Osteoblast (primary cell): ENCODE measurements at regions not wholly inside any gene's neighbourhood (a gene's known extent, or its start where the extent isn't known, plus 50 kb on each side); places are given as distances from the start of the nearest gene placed in this dataset.

Experiments
- DNase-seq: peaks from one replicate; pipeline ENCODE4 v3.0.0; 2011; ENCODE audit warnings: low spot score, mixed read lengths; ENCODE audit not compliant: insufficient read length; ENCODE audit errors: missing footprints
- H2AFZ ChIP-seq: 2 replicates; pipeline ENCODE4 v1.6.0; 2011; ENCODE audit warnings: mild to moderate bottlenecking, low read length
- H3K27ac ChIP-seq: 2 replicates; pipeline ENCODE4 v1.5.1; 2011; ENCODE audit warnings: mild to moderate bottlenecking, low read depth, low read length, moderate library complexity
- H3K27me3 ChIP-seq: 2 replicates; pipeline ENCODE4 v1.6.0; 2012; ENCODE audit warnings: mild to moderate bottlenecking, control low read depth, inconsistent platforms, low read length, moderate library complexity; ENCODE audit not compliant: insufficient read depth
- H3K36me3 ChIP-seq: 2 replicates; pipeline ENCODE4 v1.5.1; 2011; ENCODE audit warnings: mild to moderate bottlenecking, low read length, control low read depth, moderate library complexity; ENCODE audit not compliant: insufficient read depth
- H3K4me1 ChIP-seq: 2 replicates; pipeline ENCODE4 v1.5.1; 2011; ENCODE audit warnings: mild to moderate bottlenecking, low read length, control low read depth, moderate library complexity; ENCODE audit not compliant: insufficient read depth
- H3K4me2 ChIP-seq: 2 replicates; pipeline ENCODE4 v1.6.0; 2011; ENCODE audit warnings: mild to moderate bottlenecking, low read length; ENCODE audit not compliant: insufficient read depth
- H3K4me3 ChIP-seq: fragments of 200-600 bp; sonication (generic); 3 replicates; pipeline ENCODE4 v1.5.1; 2012; ENCODE audit warnings: mild to moderate bottlenecking, low read length, inconsistent platforms; ENCODE audit not compliant: insufficient read depth
- H3K79me2 ChIP-seq: 2 replicates; pipeline ENCODE4 v1.6.0; 2012; ENCODE audit warnings: mild to moderate bottlenecking, low read length, control low read depth, inconsistent platforms; ENCODE audit not compliant: insufficient read depth
- H3K9me3 ChIP-seq: 2 replicates; pipeline ENCODE4 v1.5.1; 2011; ENCODE audit warnings: low read depth, low read length, control low read depth
- H4K20me1 ChIP-seq: 2 replicates; pipeline ENCODE4 v1.6.0; 2012; ENCODE audit warnings: mild to moderate bottlenecking, low read length, control low read depth; ENCODE audit not compliant: insufficient read depth
- TF ChIP-seq, protein P1 (sequence below): IDR thresholded peaks from 2 replicates; pipeline ENCODE4 v1.5.1; 2011; ENCODE audit warnings: mild to moderate bottlenecking, low read depth, low read length, moderate library complexity; ENCODE audit errors: extremely low read depth

DNA sequence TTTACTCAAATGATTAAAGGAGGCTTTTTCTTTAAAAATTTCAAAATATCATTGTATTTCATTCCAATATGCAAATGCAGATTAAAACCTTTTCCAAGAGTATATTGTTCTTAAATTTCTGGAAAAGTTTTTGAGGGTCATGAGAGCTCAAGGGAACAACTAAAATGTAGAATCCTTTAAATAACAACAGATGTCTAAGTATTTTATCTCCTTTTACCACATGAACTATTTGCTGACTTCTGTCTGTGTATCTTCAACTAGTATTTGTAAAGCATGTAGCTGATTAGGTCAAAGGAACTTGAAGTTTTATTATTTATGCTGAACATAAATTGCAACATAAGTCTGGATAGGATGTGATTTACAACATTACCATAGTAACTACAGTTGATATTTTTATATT is 402.6 kb downstream of the CNTN6 start:
- Histone ChIP-seq H3K9me3 (peaks cover 2% of the 10 kb centered on the region), H3K27me3 (no peaks in the 10 kb centered on the region), H3K27ac (no peak overlapping the region), H3K4me2 (no peak overlapping the region), H3K4me3 (no peak overlapping the region), H3K79me2 (no peaks in the 10 kb centered on the region), H2AFZ (no peak overlapping the region), H4K20me1 (no peaks in the 10 kb centered on the region), H3K36me3 (no peaks in the 10 kb centered on the region), H3K4me1 (no peaks in the 10 kb centered on the region)
- TF ChIP-seq, protein P1, sequence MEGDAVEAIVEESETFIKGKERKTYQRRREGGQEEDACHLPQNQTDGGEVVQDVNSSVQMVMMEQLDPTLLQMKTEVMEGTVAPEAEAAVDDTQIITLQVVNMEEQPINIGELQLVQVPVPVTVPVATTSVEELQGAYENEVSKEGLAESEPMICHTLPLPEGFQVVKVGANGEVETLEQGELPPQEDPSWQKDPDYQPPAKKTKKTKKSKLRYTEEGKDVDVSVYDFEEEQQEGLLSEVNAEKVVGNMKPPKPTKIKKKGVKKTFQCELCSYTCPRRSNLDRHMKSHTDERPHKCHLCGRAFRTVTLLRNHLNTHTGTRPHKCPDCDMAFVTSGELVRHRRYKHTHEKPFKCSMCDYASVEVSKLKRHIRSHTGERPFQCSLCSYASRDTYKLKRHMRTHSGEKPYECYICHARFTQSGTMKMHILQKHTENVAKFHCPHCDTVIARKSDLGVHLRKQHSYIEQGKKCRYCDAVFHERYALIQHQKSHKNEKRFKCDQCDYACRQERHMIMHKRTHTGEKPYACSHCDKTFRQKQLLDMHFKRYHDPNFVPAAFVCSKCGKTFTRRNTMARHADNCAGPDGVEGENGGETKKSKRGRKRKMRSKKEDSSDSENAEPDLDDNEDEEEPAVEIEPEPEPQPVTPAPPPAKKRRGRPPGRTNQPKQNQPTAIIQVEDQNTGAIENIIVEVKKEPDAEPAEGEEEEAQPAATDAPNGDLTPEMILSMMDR = no peak
- no peak for DNase-seq

DNA sequence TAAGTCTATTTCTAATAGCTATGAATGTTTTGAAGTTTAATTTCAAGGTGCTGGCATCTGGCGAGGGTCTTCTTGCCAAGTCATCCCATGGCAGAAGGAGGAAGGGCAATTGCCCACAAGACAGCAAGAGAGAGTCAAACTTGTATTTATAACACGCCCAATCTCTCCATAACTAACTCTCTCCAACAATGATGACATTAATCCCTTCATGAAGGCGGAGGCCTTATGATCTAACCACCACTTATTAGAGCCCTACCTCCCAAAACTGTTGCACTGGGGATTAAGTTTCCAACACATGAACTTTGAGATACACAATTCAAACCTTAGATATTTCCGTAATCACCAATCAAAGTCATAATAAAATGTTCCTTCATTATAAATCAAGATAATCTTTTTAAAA is 406.9 kb downstream of the CNTN6 start:
- Histone ChIP-seq H3K36me3 (no peaks in the 10 kb centered on the region), H3K4me2 (no peak overlapping the region), H4K20me1 (no peaks in the 10 kb centered on the region), H3K27ac (no peak overlapping the region), H3K9me3 (peaks cover 2% of the 10 kb centered on the region), H3K4me1 (no peaks in the 10 kb centered on the region), H3K4me3 (no peak overlapping the region), H3K79me2 (no peaks in the 10 kb centered on the region), H2AFZ (no peak overlapping the region), H3K27me3 (no peaks in the 10 kb centered on the region)
- TF ChIP-seq, protein P1 = no peak
- no peak for DNase-seq

DNA sequence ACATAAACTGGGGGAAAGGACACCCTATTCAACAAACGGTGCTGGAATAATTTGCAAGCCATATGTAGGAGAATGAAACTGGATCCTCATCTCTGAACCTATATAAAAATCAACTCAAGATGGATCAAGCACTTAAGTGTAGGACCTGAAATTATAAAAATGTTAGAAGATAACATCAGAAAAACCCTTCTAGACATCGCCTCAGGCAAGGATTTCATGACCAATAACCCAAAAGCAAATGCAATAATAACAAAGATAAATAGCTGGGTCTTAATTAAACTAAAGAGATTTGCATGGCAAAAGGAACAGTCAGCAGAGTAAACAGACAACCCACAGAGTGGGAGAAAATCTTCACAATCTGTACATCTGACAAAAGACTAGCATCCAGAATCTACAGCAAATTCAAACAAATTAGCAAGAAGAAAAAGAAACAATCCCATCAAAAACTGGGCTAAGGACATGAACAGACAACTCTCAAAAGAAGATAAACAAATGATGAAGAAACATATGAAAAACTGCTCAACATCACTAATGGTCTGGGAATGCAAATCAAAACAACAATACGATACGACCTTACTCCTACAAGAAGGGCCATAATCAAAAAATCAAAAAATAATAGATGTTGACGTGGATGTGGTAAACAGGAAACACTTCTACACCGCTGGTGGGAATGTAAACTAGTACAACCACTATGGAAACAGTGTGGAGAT is 408.7 kb downstream of the CNTN6 start:
- H4K20me1 ChIP-seq = no peaks in the 10 kb centered on the region
- DNase-seq = no peak
- H3K4me1 ChIP-seq = no peaks in the 10 kb centered on the region
- no peak overlapping the region for H3K27ac ChIP-seq
- H3K4me3 ChIP-seq = no peak overlapping the region
- no peaks in the 10 kb centered on the region for H3K36me3 ChIP-seq
- H3K79me2 ChIP-seq = no peaks in the 10 kb centered on the region
- no peaks in the 10 kb centered on the region for H3K27me3 ChIP-seq
- H3K4me2 ChIP-seq = no peak overlapping the region
- H3K9me3 ChIP-seq = peaks cover 2% of the 10 kb centered on the region
- TF ChIP-seq, protein P1 = no peak
- H2AFZ ChIP-seq = no peak overlapping the region

DNA sequence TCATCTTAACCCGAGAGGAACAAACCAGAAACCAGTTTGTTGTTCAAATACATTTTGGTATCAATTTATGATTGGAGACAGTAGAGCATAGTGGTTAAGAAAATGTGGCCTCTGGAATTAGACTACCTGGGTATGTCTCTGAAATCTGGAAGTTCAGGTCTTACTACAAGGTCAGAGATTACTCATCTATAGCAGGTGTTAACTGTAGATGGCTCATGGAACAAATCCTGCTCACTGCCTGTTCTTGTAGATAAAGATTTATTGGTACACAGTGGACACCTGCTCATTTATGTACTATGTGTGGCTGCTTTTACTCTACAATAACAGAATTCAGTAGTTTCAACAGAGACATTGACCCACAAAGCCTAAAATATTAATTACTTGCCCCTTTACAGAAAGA is 413.3 kb downstream of the CNTN6 start:
- Histone ChIP-seq H2AFZ (no peak overlapping the region), H3K4me3 (no peak overlapping the region)
- TF ChIP-seq, protein P1 = no peak

More for the DNA sequence above, 413.3 kb downstream of the CNTN6 start:
- Histone ChIP-seq H3K4me2 (no peak overlapping the region), H4K20me1 (no peaks in the 10 kb centered on the region), H3K9me3 (peaks cover 2% of the 10 kb centered on the region), H3K27ac (no peak overlapping the region), H3K36me3 (no peaks in the 10 kb centered on the region), H3K4me1 (no peaks in the 10 kb centered on the region), H3K79me2 (no peaks in the 10 kb centered on the region), H3K27me3 (no peaks in the 10 kb centered on the region)
- DNase-seq = no peak
